Ishikawa (cell line): ENCODE measurements at regions not wholly inside any gene's neighbourhood (a gene's known extent, or its start where the extent isn't known, plus 50 kb on each side); places are given as distances from the start of the nearest gene placed in this dataset.
A peak's percentile ranks its signal among the peaks of the same experiment; 100 is the strongest.

Experiments
- CEBPB ChIP-seq: IDR thresholded peaks from 2 replicates; pipeline ENCODE4 v1.6.1; 2012
- CREB1 ChIP-seq: IDR thresholded peaks from 2 replicates; pipeline ENCODE4 v1.6.1; 2012; ENCODE audit warnings: low read depth
- EGR1 ChIP-seq: IDR thresholded peaks from 2 replicates; pipeline ENCODE4 v1.6.1; 2012
- EP300 ChIP-seq: IDR thresholded peaks from 2 replicates; pipeline ENCODE4 v1.6.1; 2012; ENCODE audit warnings: borderline replicate concordance
- FOXM1 ChIP-seq: IDR thresholded peaks from 2 replicates; pipeline ENCODE4 v1.6.1; 2012; ENCODE audit warnings: low read depth, borderline replicate concordance
- MAX ChIP-seq: IDR thresholded peaks from 2 replicates; pipeline ENCODE4 v1.6.1; 2012
- NFIC ChIP-seq: IDR thresholded peaks from 2 replicates; pipeline ENCODE4 v1.6.1; 2012
- RAD21 ChIP-seq: IDR thresholded peaks from 2 replicates; pipeline ENCODE4 v1.6.1; 2012; ENCODE audit warnings: low read depth
- REST ChIP-seq: IDR thresholded peaks from 2 replicates; pipeline ENCODE4 v1.6.1; 2012; ENCODE audit warnings: low read depth, mild to moderate bottlenecking
- TAF1 ChIP-seq: IDR thresholded peaks from 2 replicates; pipeline ENCODE4 v1.6.1; 2012; ENCODE audit warnings: low read depth, mild to moderate bottlenecking
- TCF12 ChIP-seq: IDR thresholded peaks from 2 replicates; pipeline ENCODE4 v1.6.1; 2012; ENCODE audit warnings: low read depth
- TEAD4 ChIP-seq: IDR thresholded peaks from 2 replicates; pipeline ENCODE4 v1.6.1; 2012
- USF1 ChIP-seq: IDR thresholded peaks from 2 replicates; pipeline ENCODE4 v1.6.1; 2012
- YY1 ChIP-seq: IDR thresholded peaks from 2 replicates; pipeline ENCODE4 v1.6.1; 2012; ENCODE audit warnings: low read depth
- ZBTB7A ChIP-seq: IDR thresholded peaks from 2 replicates; pipeline ENCODE4 v1.6.1; 2012; ENCODE audit warnings: low read depth

- no peak for TF ChIP-seq CREB1
- TF ChIP-seq TCF12, result no peak
- no peak for TF ChIP-seq NFIC
- no peak for TF ChIP-seq EP300
- no peak for TF ChIP-seq TAF1
- no peak for TF ChIP-seq ZBTB7A
- no peak for TF ChIP-seq RAD21
- no peak for TF ChIP-seq YY1
Observed at GRCh38 chr5:60343102-60343501, 356.9 kb downstream of the DEPDC1B start.

- TF ChIP-seq RAD21 (no peak), FOXM1 (no peak), NFIC (peak; percentile 37; the same call in 1 of the 2 replicates), YY1 (no peak), CREB1 (no peak), REST (no peak)
Observed at GRCh38 chr5:60340965-60341471, 358.9 kb downstream of the DEPDC1B start.

- TF ChIP-seq TEAD4 (no peak), YY1 (no peak), EP300 (no peak), CEBPB (no peak), REST (no peak), CREB1 (no peak), RAD21 (no peak), MAX (no peak), EGR1 (no peak), ZBTB7A (no peak)
Observed at GRCh38 chr5:60340326-60340725, 359.6 kb downstream of the DEPDC1B start.

GRCh38 chr5:60339691-60340201 is 360.2 kb downstream of the DEPDC1B start:
- TF ChIP-seq CEBPB (no peak), RAD21 (no peak), NFIC (no peak), ZBTB7A (no peak), EP300 (no peak), CREB1 (no peak), MAX (no peak), FOXM1 (no peak), USF1 (no peak), YY1 (no peak), TAF1 (no peak)

GRCh38 chr5:60338846-60339245 is 361.1 kb downstream of the DEPDC1B start:
- TF ChIP-seq REST (no peak), USF1 (no peak), NFIC (no peak), FOXM1 (no peak), CEBPB (no peak), TEAD4 (no peak), ZBTB7A (no peak), EGR1 (no peak), MAX (no peak), EP300 (no peak), RAD21 (no peak), TAF1 (no peak), YY1 (no peak)
